ENCODE measurements at regions not wholly inside any gene's neighbourhood (a gene's known extent, or its start where the extent isn't known, plus 50 kb on each side); places are given as distances from the start of the nearest gene placed in this dataset.

DNA sequence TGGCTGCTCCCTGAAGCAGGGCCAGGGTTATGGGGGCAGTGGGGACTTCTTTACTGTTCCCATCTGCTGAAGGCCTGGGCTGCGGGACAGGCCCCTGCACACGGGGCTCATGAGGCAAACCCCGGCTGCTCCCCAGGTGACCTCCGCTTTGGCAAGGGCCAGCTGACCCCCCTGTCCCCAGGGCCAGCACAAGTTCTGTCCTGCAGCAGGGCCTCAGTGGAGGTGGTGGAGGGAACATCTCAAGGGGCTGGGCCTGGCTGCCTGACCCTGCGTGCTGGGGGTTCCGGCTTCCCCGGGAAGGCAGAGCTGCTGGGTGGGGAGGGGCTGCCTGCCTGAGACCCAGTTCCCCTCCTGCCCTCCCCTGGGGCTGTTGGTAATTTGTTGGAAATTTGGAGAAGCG is 67.4 kb upstream of the RNU6ATAC start:
- no peak for FAIRE-seq
- Histone ChIP-seq H2BK20ac (ENCODE audit: low read length) (no peak overlapping the region), H3K9me3 (ENCODE audit: insufficient read depth in 2 of 2, low read depth in 1 of 2, low read length in 1 of 2) (no peaks in the 10 kb centered on the region), H2AFZ (ENCODE audit: low read length) (no peak overlapping the region), H4K91ac (replicated peaks; ENCODE audit: insufficient read length, low read length) (no peak overlapping the region), H2BK15ac (ENCODE audit: low read length) (no peak overlapping the region), H3K4me3 (ENCODE audit: extremely low read depth in 1 of 4, insufficient read depth in 2 of 4, low read depth in 3 of 4, low read length in 4 of 4) (no peak overlapping the region), H2BK5ac (ENCODE audit: low read depth, low read length) (no peak overlapping the region), H3K27ac (ENCODE audit: low read depth, low read length) (no peak overlapping the region), H3K36me3 (ENCODE audit: control insufficient read depth in 2 of 4, insufficient read depth in 4 of 4, low read length in 3 of 4) (no peaks in the 10 kb centered on the region), H3K9ac (replicated peaks in 1 of 4; ENCODE audit: extremely low read depth in 1 of 4, low read depth in 3 of 4, low read length in 3 of 4) (no peak overlapping the region), H3K4me1 (replicated peaks in 1 of 4; ENCODE audit: control insufficient read depth in 3 of 4, insufficient read depth in 4 of 4, low read length in 3 of 4) (peaks cover 0 to 3% (median 0%) of the 10 kb centered on the region in 4 experiments; a peak in 2 of 7 replicates), H4K5ac (ENCODE audit: insufficient read length, low read depth, low read length) (no peak overlapping the region), H3K79me1 (ENCODE audit: low read depth, low read length) (peaks cover 3% of the 10 kb centered on the region; the same call in 1 of the 2 replicates), H3K27me3 (replicated peaks in 1 of 4; ENCODE audit: control insufficient read depth in 3 of 4, extremely low read depth in 1 of 4, insufficient read depth in 3 of 4, low read length in 3 of 4) (no peaks in the 10 kb centered on the region; a peak in 1 of 7 replicates), H3K56ac (replicated peaks; ENCODE audit: insufficient read length, low read depth, low read length) (no peak overlapping the region), H2AK5ac (ENCODE audit: low read depth, low read length) (no peak overlapping the region), H2BK120ac (replicated peaks; ENCODE audit: low read depth, low read length) (no peak overlapping the region), H3K4ac (replicated peaks; ENCODE audit: insufficient read length, low read depth, low read length) (no peak overlapping the region), H4K20me1 (replicated peaks in 1 of 2; ENCODE audit: control insufficient read depth in 1 of 2, insufficient read depth in 2 of 2, low read length in 2 of 2) (no peaks in the 10 kb centered on the region), H3K14ac (ENCODE audit: insufficient read length) (no peak overlapping the region), H2BK12ac (ENCODE audit: low read depth, low read length) (no peak overlapping the region), H3K79me2 (ENCODE audit: control insufficient read depth in 1 of 2, insufficient read depth in 2 of 2, low read length in 2 of 2) (no peaks in the 10 kb centered on the region), H3K23me2 (ENCODE audit: low read depth, low read length) (no peaks in the 10 kb centered on the region), H3K18ac (ENCODE audit: extremely low read depth, low read length) (no peak overlapping the region), H4K8ac (ENCODE audit: extremely low read depth, insufficient read depth, low read length) (no peak overlapping the region), H3K4me2 (ENCODE audit: insufficient read depth in 1 of 2, low read depth in 2 of 2, low read length in 2 of 2) (no peak overlapping the region), H3K23ac (ENCODE audit: insufficient read length) (no peak overlapping the region)
- no peak for TF ChIP-seq CTBP2 (IDR thresholded peaks at IDR 0.05; ENCODE audit: borderline replicate concordance, insufficient read depth, insufficient read length, low read length)
- TF ChIP-seq, protein P1, sequence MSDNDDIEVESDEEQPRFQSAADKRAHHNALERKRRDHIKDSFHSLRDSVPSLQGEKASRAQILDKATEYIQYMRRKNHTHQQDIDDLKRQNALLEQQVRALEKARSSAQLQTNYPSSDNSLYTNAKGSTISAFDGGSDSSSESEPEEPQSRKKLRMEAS (IDR thresholded peaks at IDR 0.05) = no peak
- TF ChIP-seq EP300 (IDR thresholded peaks at IDR 0.05; ENCODE audit: borderline replicate concordance in 1 of 2, low read depth in 2 of 2, low read length in 2 of 2) = no peak
- TF ChIP-seq SP4 (IDR thresholded peaks at IDR 0.05; ENCODE audit: low read length) = no peak
- TF ChIP-seq CEBPB (IDR thresholded peaks at IDR 0.05; ENCODE audit: low read depth, low read length) = no peak
- TF ChIP-seq GTF2F1 (IDR thresholded peaks at IDR 0.05; ENCODE audit: borderline replicate concordance, low read depth, low read length) = no peak
- TF ChIP-seq SIX5 (IDR thresholded peaks at IDR 0.05; ENCODE audit: low read depth, low read length) = no peak
- no peak for TF ChIP-seq GABPA (IDR thresholded peaks at IDR 0.05; ENCODE audit: borderline replicate concordance, insufficient read depth, low read length)
- TF ChIP-seq KDM5A (IDR thresholded peaks at IDR 0.05; ENCODE audit: low read length) = no peak
- no peak for TF ChIP-seq EZH2 (IDR thresholded peaks at IDR 0.05; ENCODE audit: low read depth, low read length, severe bottlenecking)
- TF ChIP-seq SP1 (IDR thresholded peaks at IDR 0.05; ENCODE audit: low read depth, low read length) = no peak
- no peak for TF ChIP-seq ASH2L (IDR thresholded peaks at IDR 0.05; ENCODE audit: low read length)
- POLR2A ChIA-PET (ENCODE audit: partially characterized antibody) = no interaction called here
- DNase-seq (ENCODE audit: low read depth in 1 of 2, low spot score in 2 of 2) = no peak
- 76% methylated on average over 7 of the region's 8 CpGs; no CpG with 5 or more reads in 1 of the 2 experiments for WGBS, 2 experiments (ENCODE audit: extremely low coverage in 1 of 2, insufficient coverage in 1 of 2, insufficient read length in 1 of 2, insufficient replicate concordance in 2 of 2, low coverage in 1 of 2, low lambda C conversion rate in 2 of 2, missing lambda C conversion rate in 1 of 2)
- CTCF ChIA-PET (ENCODE audit: partially characterized antibody) = no interaction called here
